GM12872 (cell line): ENCODE measurements at regions not wholly inside any gene's neighbourhood (a gene's known extent, or its start where the extent isn't known, plus 50 kb on each side); places are given as distances from the start of the nearest gene placed in this dataset.

ENCODE experiments used
- CTCF ChIP-seq: IDR thresholded peaks from 3 replicates; pipeline ENCODE4 v1.5.1; 2011; ENCODE audit warnings: low read depth, mild to moderate bottlenecking, low read length, moderate library complexity; ENCODE audit not compliant: insufficient read depth

GRCh38 chr10:78901694-78902093 lies 167.1 kb upstream of the ZMIZ1 start:
- no peak for TF ChIP-seq CTCF

GRCh38 chr10:78902815-78903214 lies 166.0 kb upstream of the ZMIZ1 start:
- TF ChIP-seq CTCF = no peak

- TF ChIP-seq CTCF = no peak
These were observed 165.3 kb upstream of the ZMIZ1 start for GRCh38 chr10:78903341-78903940.

GRCh38 chr10:78904196-78904595 lies 164.6 kb upstream of the ZMIZ1 start:
- no peak for TF ChIP-seq CTCF

- TF ChIP-seq CTCF = no peak
These were observed 163.5 kb upstream of the ZMIZ1 start for GRCh38 chr10:78905015-78905956.

- TF ChIP-seq CTCF = no peak
These were observed 162.8 kb upstream of the ZMIZ1 start for GRCh38 chr10:78905957-78906308.

GRCh38 chr10:78906734-78907390 lies 161.9 kb upstream of the ZMIZ1 start:
- TF ChIP-seq CTCF = no peak
